ENCODE measurements at regions not wholly inside any gene's neighbourhood (a gene's known extent, or its start where the extent isn't known, plus 50 kb on each side); places are given as distances from the start of the nearest gene placed in this dataset.

DNA sequence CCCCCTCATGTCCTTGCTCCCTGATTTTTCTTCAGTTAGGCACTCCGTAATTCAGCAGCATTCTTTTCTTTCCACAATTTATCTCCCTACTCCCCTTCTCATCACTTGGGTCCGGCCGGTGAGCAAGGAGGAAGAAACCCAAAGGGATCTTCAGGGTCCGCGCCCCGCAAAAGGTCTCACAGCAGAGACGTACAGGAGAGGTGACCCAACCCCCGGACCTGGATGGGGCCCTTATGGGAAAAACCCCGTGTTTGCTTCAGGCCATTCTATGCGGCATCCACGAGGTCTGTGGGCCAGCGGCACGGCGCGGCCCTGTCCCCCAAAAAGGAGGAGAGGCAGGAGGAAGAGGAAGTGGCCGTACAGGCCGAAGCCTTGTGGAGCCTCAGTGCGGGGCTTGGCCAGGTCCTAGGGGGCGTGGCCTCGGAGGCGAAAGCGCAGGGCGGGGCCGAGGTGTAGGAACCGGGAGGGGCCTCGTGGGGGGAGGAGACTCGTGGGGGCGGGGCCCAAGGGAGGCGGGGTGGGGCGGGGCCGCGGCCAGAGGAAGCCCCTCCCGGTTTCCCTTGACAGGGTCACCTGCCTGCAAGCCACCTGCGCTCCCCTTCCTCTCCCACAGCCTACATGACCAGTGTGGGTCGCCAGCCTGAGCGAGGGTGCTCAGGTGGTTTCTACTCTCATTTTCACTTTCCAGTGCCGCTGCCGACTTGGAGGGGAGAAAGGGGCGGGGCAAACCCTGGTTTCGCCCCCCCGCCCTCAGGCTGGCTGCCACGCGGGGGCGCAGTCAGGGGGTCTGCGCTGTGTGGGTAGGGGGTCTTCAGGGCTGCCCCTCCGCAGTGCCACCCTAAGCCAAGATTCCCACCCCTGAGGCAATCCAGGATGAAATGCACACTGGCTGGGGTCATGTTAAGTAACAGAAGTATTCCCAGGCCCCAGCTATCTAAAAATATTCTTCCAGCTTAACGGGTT, 156.4 kb upstream of the XPO1 start:
- TF ChIP-seq, protein P1, sequence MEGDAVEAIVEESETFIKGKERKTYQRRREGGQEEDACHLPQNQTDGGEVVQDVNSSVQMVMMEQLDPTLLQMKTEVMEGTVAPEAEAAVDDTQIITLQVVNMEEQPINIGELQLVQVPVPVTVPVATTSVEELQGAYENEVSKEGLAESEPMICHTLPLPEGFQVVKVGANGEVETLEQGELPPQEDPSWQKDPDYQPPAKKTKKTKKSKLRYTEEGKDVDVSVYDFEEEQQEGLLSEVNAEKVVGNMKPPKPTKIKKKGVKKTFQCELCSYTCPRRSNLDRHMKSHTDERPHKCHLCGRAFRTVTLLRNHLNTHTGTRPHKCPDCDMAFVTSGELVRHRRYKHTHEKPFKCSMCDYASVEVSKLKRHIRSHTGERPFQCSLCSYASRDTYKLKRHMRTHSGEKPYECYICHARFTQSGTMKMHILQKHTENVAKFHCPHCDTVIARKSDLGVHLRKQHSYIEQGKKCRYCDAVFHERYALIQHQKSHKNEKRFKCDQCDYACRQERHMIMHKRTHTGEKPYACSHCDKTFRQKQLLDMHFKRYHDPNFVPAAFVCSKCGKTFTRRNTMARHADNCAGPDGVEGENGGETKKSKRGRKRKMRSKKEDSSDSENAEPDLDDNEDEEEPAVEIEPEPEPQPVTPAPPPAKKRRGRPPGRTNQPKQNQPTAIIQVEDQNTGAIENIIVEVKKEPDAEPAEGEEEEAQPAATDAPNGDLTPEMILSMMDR (IDR thresholded peaks at IDR 0.05): peak; percentile 13 to 51 (median 31)
- peak; percentile 49 to 91 (median 88) for TF ChIP-seq POLR2A (IDR thresholded peaks at IDR 0.05)
